OCI-LY3 (cell line): ENCODE measurements at regions not wholly inside any gene's neighbourhood (a gene's known extent, or its start where the extent isn't known, plus 50 kb on each side); places are given as distances from the start of the nearest gene placed in this dataset.

Experiments used
- H2AFZ ChIP-seq: fragments of 200-600, 300-600 bp; shearing (Covaris generic); 2 replicates; pipeline ENCODE4 v1.6.0; 2014; ENCODE audit warnings: antibody characterized with exemption, low read depth, low read length
- H3K27ac ChIP-seq: fragments of 200-600, 300-600 bp; sonication (generic); 2 replicates; pipeline ENCODE4 v1.5.1; 2014; ENCODE audit warnings: mild to moderate bottlenecking, low read length, moderate library complexity, mixed read lengths
- H3K27me3 ChIP-seq: fragments of 200-600, 300-600 bp; sonication (generic); 2 replicates; pipeline ENCODE4 v1.6.1; 2014; ENCODE audit warnings: low read depth, low read length, mixed read lengths
- H3K36me3 ChIP-seq: fragments of 200-600, 300-600 bp; sonication (generic); replicated peaks from 2 replicates; pipeline ENCODE3; 2014; ENCODE audit warnings: low read depth, low read length, mixed read lengths
- H3K4me1 ChIP-seq: fragments of 300-600, 200-600 bp; sonication (generic); 2 replicates; pipeline ENCODE4 v1.6.1; 2014; ENCODE audit warnings: low read length, mixed read lengths
- H3K4me2 ChIP-seq: fragments of 200-600, 300-600 bp; sonication (generic); 2 replicates; pipeline ENCODE4 v1.6.1; 2014; ENCODE audit warnings: low read length, mixed read lengths
- H3K4me3 ChIP-seq: fragments of 300-600, 200-600 bp; sonication (generic); 2 replicates; pipeline ENCODE4 v1.5.1; 2014; ENCODE audit warnings: antibody characterized with exemption, mild to moderate bottlenecking, low read length, moderate library complexity
- H3K79me2 ChIP-seq: fragments of 300-600, 200-600 bp; shearing (Covaris generic); 2 replicates; pipeline ENCODE4 v1.6.1; 2014; ENCODE audit warnings: mild to moderate bottlenecking, low read length, mixed read lengths
- H3K9ac ChIP-seq: fragments of 300-600, 200-600 bp; shearing (Covaris generic); 2 replicates; pipeline ENCODE4 v1.6.0; 2014; ENCODE audit warnings: mild to moderate bottlenecking, low read length, moderate library complexity
- H3K9me3 ChIP-seq: fragments of 200-600, 300-600 bp; shearing (Covaris generic); 2 replicates; pipeline ENCODE4 v1.6.1; 2014; ENCODE audit warnings: low read length, mixed read lengths; ENCODE audit not compliant: insufficient read depth
- H4K20me1 ChIP-seq: fragments of 200-600, 300-600 bp; sonication (generic); 2 replicates; pipeline ENCODE4 v1.6.1; 2016; ENCODE audit warnings: low read length, mixed read lengths; ENCODE audit not compliant: insufficient read depth
- EZH2phosphoT487 ChIP-seq: fragments of 200-600 bp; shearing (Covaris generic); IDR thresholded peaks from 2 replicates; pipeline ENCODE4 v1.6.1; 2018; ENCODE audit warnings: antibody characterized with exemption, mixed run types, low read depth
- TF ChIP-seq, protein P1 (sequence below): fragments of 200-600, 300-600 bp; sonication (generic); IDR thresholded peaks from 2 replicates; pipeline ENCODE4 v1.5.1; 2014; ENCODE audit warnings: antibody characterized with exemption, low read length, low read depth

DNA sequence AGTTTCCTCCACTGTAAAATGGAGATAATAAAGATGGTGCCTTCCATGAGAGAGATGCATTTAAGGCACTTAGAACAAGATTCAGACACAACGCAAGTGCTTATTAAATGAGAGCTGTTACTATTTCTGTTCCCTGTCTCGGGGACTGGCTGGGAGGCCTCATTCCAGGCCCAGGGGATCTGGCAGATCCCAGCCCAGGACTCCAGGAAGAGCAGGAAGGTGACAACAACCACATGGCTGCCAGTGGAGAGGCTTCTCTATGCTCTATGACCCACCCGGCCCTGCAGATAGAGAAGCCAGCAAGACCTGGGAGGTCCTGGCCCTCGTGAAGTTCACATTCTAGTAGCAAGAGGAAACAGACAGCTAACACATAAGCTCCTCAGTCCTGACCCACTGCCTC is 175.5 kb downstream of the ACTL8 start:
- Histone ChIP-seq H3K79me2 (no peaks in the 10 kb centered on the region), H3K4me3 (no peak overlapping the region), H3K36me3 (no peaks in the 10 kb centered on the region), H3K27me3 (no peaks in the 10 kb centered on the region), H2AFZ (no peak overlapping the region), H3K27ac (no peak overlapping the region), H3K9ac (no peak overlapping the region), H3K9me3 (no peaks in the 10 kb centered on the region), H3K4me2 (no peak overlapping the region), H3K4me1 (no peaks in the 10 kb centered on the region), H4K20me1 (no peaks in the 10 kb centered on the region)
- TF ChIP-seq, protein P1, sequence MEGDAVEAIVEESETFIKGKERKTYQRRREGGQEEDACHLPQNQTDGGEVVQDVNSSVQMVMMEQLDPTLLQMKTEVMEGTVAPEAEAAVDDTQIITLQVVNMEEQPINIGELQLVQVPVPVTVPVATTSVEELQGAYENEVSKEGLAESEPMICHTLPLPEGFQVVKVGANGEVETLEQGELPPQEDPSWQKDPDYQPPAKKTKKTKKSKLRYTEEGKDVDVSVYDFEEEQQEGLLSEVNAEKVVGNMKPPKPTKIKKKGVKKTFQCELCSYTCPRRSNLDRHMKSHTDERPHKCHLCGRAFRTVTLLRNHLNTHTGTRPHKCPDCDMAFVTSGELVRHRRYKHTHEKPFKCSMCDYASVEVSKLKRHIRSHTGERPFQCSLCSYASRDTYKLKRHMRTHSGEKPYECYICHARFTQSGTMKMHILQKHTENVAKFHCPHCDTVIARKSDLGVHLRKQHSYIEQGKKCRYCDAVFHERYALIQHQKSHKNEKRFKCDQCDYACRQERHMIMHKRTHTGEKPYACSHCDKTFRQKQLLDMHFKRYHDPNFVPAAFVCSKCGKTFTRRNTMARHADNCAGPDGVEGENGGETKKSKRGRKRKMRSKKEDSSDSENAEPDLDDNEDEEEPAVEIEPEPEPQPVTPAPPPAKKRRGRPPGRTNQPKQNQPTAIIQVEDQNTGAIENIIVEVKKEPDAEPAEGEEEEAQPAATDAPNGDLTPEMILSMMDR, result no peak
- TF ChIP-seq EZH2phosphoT487, result no peak

GRCh38 chr1:17932164-17932563 is 175.4 kb upstream of the IGSF21 start:
- Histone ChIP-seq H3K79me2 (no peaks in the 10 kb centered on the region), H3K4me3 (no peak overlapping the region), H3K36me3 (no peaks in the 10 kb centered on the region), H3K9me3 (no peaks in the 10 kb centered on the region), H3K4me2 (no peak overlapping the region), H3K4me1 (no peaks in the 10 kb centered on the region), H3K27me3 (no peaks in the 10 kb centered on the region), H3K27ac (no peak overlapping the region), H3K9ac (no peak overlapping the region), H2AFZ (no peak overlapping the region), H4K20me1 (no peaks in the 10 kb centered on the region)
- TF ChIP-seq, protein P1, result no peak
- no peak for TF ChIP-seq EZH2phosphoT487

GRCh38 chr1:17933501-17933900 is 174.1 kb upstream of the IGSF21 start:
- no peaks in the 10 kb centered on the region for H3K9me3 ChIP-seq
- no peak overlapping the region for H3K9ac ChIP-seq
- no peak overlapping the region for H3K4me3 ChIP-seq
- no peak for TF ChIP-seq EZH2phosphoT487
- TF ChIP-seq, protein P1, result no peak
- no peaks in the 10 kb centered on the region for H3K4me1 ChIP-seq
- no peak overlapping the region for H3K27ac ChIP-seq
- no peak overlapping the region for H2AFZ ChIP-seq
- no peak overlapping the region for H3K4me2 ChIP-seq
- H4K20me1 ChIP-seq, result no peaks in the 10 kb centered on the region
- no peaks in the 10 kb centered on the region for H3K27me3 ChIP-seq
- no peaks in the 10 kb centered on the region for H3K79me2 ChIP-seq
- H3K36me3 ChIP-seq, result no peaks in the 10 kb centered on the region

DNA sequence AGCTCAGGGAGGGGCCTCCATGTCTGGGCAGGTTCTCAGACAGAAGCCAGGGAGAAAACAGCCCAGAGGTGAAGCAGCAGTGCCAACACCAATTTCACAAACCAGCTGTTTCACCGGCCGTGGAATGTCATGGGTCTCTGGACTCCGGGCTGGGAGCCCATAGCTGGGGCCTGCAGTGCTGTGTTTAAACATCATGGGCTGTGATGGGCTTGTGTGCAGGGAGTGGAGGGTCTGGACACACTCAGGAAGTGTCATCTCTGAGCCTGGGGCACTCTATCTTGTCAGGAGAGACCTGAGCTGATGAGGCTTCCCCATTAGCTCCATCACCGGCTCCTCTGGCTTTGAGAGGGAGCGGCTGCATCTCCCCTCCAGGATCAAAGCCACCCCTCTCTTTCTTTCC is 173.6 kb upstream of the IGSF21 start:
- no peak overlapping the region for H3K27ac ChIP-seq
- H4K20me1 ChIP-seq, result no peaks in the 10 kb centered on the region
- no peaks in the 10 kb centered on the region for H3K4me1 ChIP-seq
- H3K9me3 ChIP-seq, result no peaks in the 10 kb centered on the region
- TF ChIP-seq, protein P1, result no peak
- TF ChIP-seq EZH2phosphoT487, result no peak
- H3K79me2 ChIP-seq, result no peaks in the 10 kb centered on the region
- H3K4me2 ChIP-seq, result no peak overlapping the region
- H2AFZ ChIP-seq, result no peak overlapping the region
- H3K27me3 ChIP-seq, result no peaks in the 10 kb centered on the region
- no peaks in the 10 kb centered on the region for H3K36me3 ChIP-seq
- no peak overlapping the region for H3K9ac ChIP-seq
- no peak overlapping the region for H3K4me3 ChIP-seq
